HL-60 (cell line): ENCODE measurements at regions not wholly inside any gene's neighbourhood (a gene's known extent, or its start where the extent isn't known, plus 50 kb on each side); places are given as distances from the start of the nearest gene placed in this dataset.

ENCODE experiments used
- DNase-seq, 2 experiments: peaks; one replicate each; pipeline ENCODE4 v3.0.0-alpha.2; 2010 to 2020; ENCODE audit warnings: low read depth in 1 of 2, low spot score in 1 of 2
- H3K27ac ChIP-seq: fragments of 250-450 bp; sonication (Bioruptor Pico); replicated peaks from 2 replicates; pipeline ENCODE4 v1.5.1; 2020; ENCODE audit warnings: mild to moderate bottlenecking, moderate library complexity
- H3K27me3 ChIP-seq: fragments of 250-450 bp; sonication (Bioruptor Pico); 2 replicates; pipeline ENCODE4 v1.5.1; 2021; ENCODE audit warnings: mild to moderate bottlenecking, moderate library complexity; ENCODE audit not compliant: insufficient read depth, poor library complexity, severe bottlenecking
- H3K4me3 ChIP-seq: replicated peaks from 2 replicates; pipeline ENCODE4 v1.5.1; 2011; ENCODE audit warnings: mild to moderate bottlenecking, control low read depth, low read length; ENCODE audit not compliant: insufficient read depth
- CTCF ChIP-seq: IDR thresholded peaks from one replicate; pipeline ENCODE4 v1.5.1; 2011; ENCODE audit warnings: low read length, control low read depth, inconsistent platforms; ENCODE audit not compliant: insufficient read depth
- GABPA ChIP-seq: IDR thresholded peaks from 2 replicates; pipeline ENCODE4 v1.6.1; 2012; ENCODE audit warnings: low read depth
- POLR2AphosphoS5 ChIP-seq: IDR thresholded peaks from 2 replicates; pipeline ENCODE4 v1.6.1; 2012; ENCODE audit warnings: low read depth
- REST ChIP-seq: IDR thresholded peaks from 2 replicates; pipeline ENCODE4 v1.6.1; 2012; ENCODE audit warnings: low read depth; ENCODE audit not compliant: insufficient replicate concordance
- SPI1 ChIP-seq: IDR thresholded peaks from 2 replicates; pipeline ENCODE4 v1.6.1; 2012; ENCODE audit warnings: low read depth, mild to moderate bottlenecking, borderline replicate concordance

GRCh38 chr4:134548052-134548628, 346.6 kb upstream of the PABPC4L start:
- no peak overlapping the region for H3K4me3 ChIP-seq
- TF ChIP-seq CTCF = no peak
- TF ChIP-seq POLR2AphosphoS5 = no peak
- TF ChIP-seq GABPA = no peak
- TF ChIP-seq SPI1 = no peak
- TF ChIP-seq REST = no peak
- H3K27me3 ChIP-seq = no peaks in the 10 kb centered on the region
- no peak overlapping the region for H3K27ac ChIP-seq
- no peak for DNase-seq

- no peak for DNase-seq
- no peaks in the 10 kb centered on the region for H3K27me3 ChIP-seq
- no peak overlapping the region for H3K27ac ChIP-seq
- H3K4me3 ChIP-seq = no peak overlapping the region
- TF ChIP-seq GABPA (no peak), POLR2AphosphoS5 (no peak), CTCF (no peak), REST (no peak), SPI1 (no peak)
Measured at GRCh38 chr4:134546279-134546678, 344.7 kb upstream of the PABPC4L start.

GRCh38 chr4:134544303-134544770, 342.7 kb upstream of the PABPC4L start:
- Histone ChIP-seq H3K27ac (no peak overlapping the region), H3K4me3 (no peak overlapping the region), H3K27me3 (no peaks in the 10 kb centered on the region)
- DNase-seq = no peak
- TF ChIP-seq CTCF (no peak), SPI1 (no peak), REST (no peak), POLR2AphosphoS5 (no peak), GABPA (no peak)
